Epidermal melanocyte (primary cell): ENCODE measurements at regions not wholly inside any gene's neighbourhood (a gene's known extent, or its start where the extent isn't known, plus 50 kb on each side); places are given as distances from the start of the nearest gene placed in this dataset.
"Not testable (repeated sequence)": the region's sequence is repeated elsewhere in the genome, so short reads cannot be mapped to it uniquely, and the experiment has no call there.

ENCODE experiments used
- DNase-seq: peaks from one replicate; pipeline ENCODE4 v3.0.0; 2011; ENCODE audit warnings: low spot score; ENCODE audit not compliant: insufficient read length

GRCh38 chr2:203585516-203585915, 50.4 kb upstream of the RAPH1 start:
- DNase-seq = no peak

- no peak for DNase-seq
Observed at GRCh38 chr2:203586206-203586605, 51.1 kb upstream of the RAPH1 start.

GRCh38 chr2:203586696-203587095, 51.6 kb upstream of the RAPH1 start:
- DNase-seq = no peak

GRCh38 chr2:203590496-203590895, 55.4 kb upstream of the RAPH1 start:
- no peak for DNase-seq

GRCh38 chr2:203591642-203592041, 56.5 kb upstream of the RAPH1 start:
- no peak for DNase-seq

GRCh38 chr2:203592470-203592869, 57.4 kb upstream of the RAPH1 start:
- no peak for DNase-seq

- DNase-seq = peak; percentile 55
Observed at GRCh38 chr2:203594541-203594940, 59.4 kb upstream of the RAPH1 start.

- DNase-seq = no peak
Observed at GRCh38 chr2:203596183-203596582, 61.1 kb upstream of the RAPH1 start.

GRCh38 chr2:203599509-203599908, 64.4 kb upstream of the RAPH1 start:
- DNase-seq = no peak

GRCh38 chr2:203600286-203600685, 65.2 kb upstream of the RAPH1 start:
- DNase-seq = no peak

GRCh38 chr2:203603456-203604389, 68.6 kb upstream of the RAPH1 start:
- DNase-seq = no peak

- no peak for DNase-seq
Observed at GRCh38 chr2:203605302-203605701, 70.2 kb upstream of the RAPH1 start.

- no peak for DNase-seq
Observed at GRCh38 chr2:203606051-203606450, 71.0 kb upstream of the RAPH1 start.

- DNase-seq = no peak
Observed at GRCh38 chr2:203610558-203610957, 75.5 kb upstream of the RAPH1 start.

GRCh38 chr2:203612246-203612645, 77.1 kb upstream of the RAPH1 start:
- DNase-seq = no peak

- no peak for DNase-seq
Observed at GRCh38 chr2:203619267-203619878, 84.3 kb upstream of the RAPH1 start.

GRCh38 chr2:203621981-203622515, 84.4 kb upstream of the CD28 start:
- no peak for DNase-seq

GRCh38 chr2:203623096-203623495, 83.3 kb upstream of the CD28 start:
- no peak for DNase-seq

- no peak for DNase-seq
Observed at GRCh38 chr2:203623661-203624060, 82.8 kb upstream of the CD28 start.

- DNase-seq = no peak
Observed at GRCh38 chr2:203625701-203626100, 80.7 kb upstream of the CD28 start.

- DNase-seq = not testable (repeated sequence)
Observed at GRCh38 chr2:203626247-203626646, 80.2 kb upstream of the CD28 start.

- DNase-seq = peak; percentile 63
Observed at GRCh38 chr2:203626952-203627681, 79.3 kb upstream of the CD28 start.
